ENCODE measurements at regions not wholly inside any gene's neighbourhood (a gene's known extent, or its start where the extent isn't known, plus 50 kb on each side); places are given as distances from the start of the nearest gene placed in this dataset.
A peak's percentile ranks its signal among the peaks of the same experiment; 100 is the strongest.

- TF ChIP-seq ATF7 (IDR thresholded peaks at IDR 0.05; ENCODE audit: low read depth) (0 out of 2 replicates have a peak, but pooled peaks have one; percentile 9), MYB (IDR thresholded peaks at IDR 0.05; ENCODE audit: borderline replicate concordance, low read depth, low read length) (no peak), RB1 (IDR thresholded peaks at IDR 0.05; ENCODE audit: borderline replicate concordance) (no peak), SREBF2 (IDR thresholded peaks at IDR 0.05; ENCODE audit: low read length) (no peak), NFYA (IDR thresholded peaks at IDR 0.05; ENCODE audit: borderline replicate concordance, low read depth, low read length) (no peak), RFX5 (IDR thresholded peaks at IDR 0.05; ENCODE audit: low read depth, low read length) (no peak), SKIL (IDR thresholded peaks at IDR 0.05; ENCODE audit: low read depth, poor library complexity, severe bottlenecking) (peak; percentile 41), SMC3 (IDR thresholded peaks at IDR 0.05; ENCODE audit: borderline replicate concordance, low read length) (no peak), JUND (IDR thresholded peaks at IDR 0.05; ENCODE audit: low read depth, low read length) (no peak; the same call in 1 of the 2 replicates), MEF2A (IDR thresholded peaks at IDR 0.05; ENCODE audit: insufficient read depth, low read depth, low read length) (peak; percentile 97), MEF2B (IDR thresholded peaks at IDR 0.05; ENCODE audit: partially characterized antibody, poor library complexity, severe bottlenecking) (peak; percentile 78), RBBP5 (conservative IDR thresholded peaks at IDR 0.05) (no peak), POLR2AphosphoS5 (IDR thresholded peaks at IDR 0.05; ENCODE audit: low read length) (no peak), DPF2 (IDR thresholded peaks at IDR 0.05) (no peak), HSF1 (IDR thresholded peaks at IDR 0.05; ENCODE audit: low read depth, low read length) (no peak), CBX3 (IDR thresholded peaks at IDR 0.05; ENCODE audit: borderline replicate concordance, low read depth) (no peak), STAT3 (IDR thresholded peaks at IDR 0.05; ENCODE audit: low read depth, low read length) (no peak), BACH1 (IDR thresholded peaks at IDR 0.05; ENCODE audit: borderline replicate concordance) (no peak; the same call in 1 of the 2 replicates), CEBPB (IDR thresholded peaks at IDR 0.05; ENCODE audit: borderline replicate concordance in 1 of 2, low read depth in 2 of 2, low read length in 2 of 2) (peak in 1 of 2 experiments; percentile 67; a peak in 1 of 4 replicates), RAD21 (IDR thresholded peaks at IDR 0.05; ENCODE audit: insufficient read depth, low read depth, low read length) (no peak), SIX5 (IDR thresholded peaks at IDR 0.05; ENCODE audit: low read depth, low read length, severe bottlenecking) (no peak), POU2F2 (IDR thresholded peaks at IDR 0.05; ENCODE audit: borderline replicate concordance, low read depth, low read length) (no peak), NR2C1 (IDR thresholded peaks at IDR 0.05) (no peak), E2F8 (IDR thresholded peaks at IDR 0.05; ENCODE audit: low read depth, partially characterized antibody) (no peak), STAT1 (conservative IDR thresholded peaks at IDR 0.05) (no peak)
Measured at GRCh38 chr9:130765137-130766020, 69.7 kb upstream of the ABL1 start (continued).

All from GM12878 (cell line).